Glomerular visceral epithelial cell (primary cell): ENCODE measurements at regions not wholly inside any gene's neighbourhood (a gene's known extent, or its start where the extent isn't known, plus 50 kb on each side); places are given as distances from the start of the nearest gene placed in this dataset.

Experiments used
- DNase-seq: peaks from one replicate; pipeline ENCODE4 v3.0.0-alpha.2; 2016; ENCODE audit errors: extremely low spot score

GRCh38 chr10:29160150-29160617 is 128.7 kb upstream of the LYZL1 start:
- peak; percentile 90 for DNase-seq

- DNase-seq = peak; percentile 83
These were observed 125.1 kb upstream of the LYZL1 start for GRCh38 chr10:29163746-29164145.

GRCh38 chr10:29166713-29167112 is 122.2 kb upstream of the LYZL1 start:
- DNase-seq = no peak

GRCh38 chr10:29169021-29169420 is 119.8 kb upstream of the LYZL1 start:
- no peak for DNase-seq

- no peak for DNase-seq
These were observed 117.2 kb upstream of the LYZL1 start for GRCh38 chr10:29171717-29172116.

- DNase-seq = no peak
These were observed 114.5 kb upstream of the LYZL1 start for GRCh38 chr10:29174389-29174788.

- DNase-seq = no peak
These were observed 111.7 kb upstream of the LYZL1 start for GRCh38 chr10:29176845-29177832.

GRCh38 chr10:29181936-29182335 is 106.9 kb upstream of the LYZL1 start:
- DNase-seq = no peak

- no peak for DNase-seq
These were observed 105.4 kb upstream of the LYZL1 start for GRCh38 chr10:29183301-29183945.

GRCh38 chr10:29184205-29185000 is 104.5 kb upstream of the LYZL1 start:
- no peak for DNase-seq

GRCh38 chr10:29185050-29185449 is 103.8 kb upstream of the LYZL1 start:
- DNase-seq = no peak

- no peak for DNase-seq
These were observed 102.6 kb upstream of the LYZL1 start for GRCh38 chr10:29186221-29186620.

- DNase-seq = no peak
These were observed 99.6 kb upstream of the LYZL1 start for GRCh38 chr10:29189256-29189655.

- no peak for DNase-seq
These were observed 97.2 kb upstream of the LYZL1 start for GRCh38 chr10:29191674-29192073.

GRCh38 chr10:29199339-29199738 is 89.5 kb upstream of the LYZL1 start:
- no peak for DNase-seq

GRCh38 chr10:29199941-29200679 is 88.8 kb upstream of the LYZL1 start:
- DNase-seq = no peak

GRCh38 chr10:29202386-29202940 is 86.4 kb upstream of the LYZL1 start:
- DNase-seq = no peak

- no peak for DNase-seq
These were observed 85.4 kb upstream of the LYZL1 start for GRCh38 chr10:29203432-29203831.

GRCh38 chr10:29204070-29204800 is 84.6 kb upstream of the LYZL1 start:
- DNase-seq = no peak

- DNase-seq = no peak
These were observed 83.1 kb upstream of the LYZL1 start for GRCh38 chr10:29205787-29206186.
